Mucosa of gallbladder (tissue), 1 donor: ENCODE measurements at regions not wholly inside any gene's neighbourhood (a gene's known extent, or its start where the extent isn't known, plus 50 kb on each side); places are given as distances from the start of the nearest gene placed in this dataset.
"Not testable (repeated sequence)": the region's sequence is repeated elsewhere in the genome, so short reads cannot be mapped to it uniquely, and the experiment has no call there.

Experiments used
- DNase-seq: peaks from one replicate; pipeline ENCODE4 v3.0.0-alpha.2; 2020; ENCODE audit warnings: low spot score
- donor health status: DM: no; HTN: no; CAD: no.

- DNase-seq: no peak
Measured at GRCh38 chr7:55261386-55261770, 103.8 kb upstream of the LANCL2 start.

- not testable (repeated sequence) for DNase-seq
Measured at GRCh38 chr7:55265328-55265727, 99.8 kb upstream of the LANCL2 start.

- DNase-seq: no peak
Measured at GRCh38 chr7:55265836-55266642, 99.1 kb upstream of the LANCL2 start.

- no peak for DNase-seq
Measured at GRCh38 chr7:55271069-55271626, 94.0 kb upstream of the LANCL2 start.

GRCh38 chr7:55271661-55272060 lies 93.5 kb upstream of the LANCL2 start:
- DNase-seq: no peak

- DNase-seq: no peak
Measured at GRCh38 chr7:55272328-55272727, 92.8 kb upstream of the LANCL2 start.

GRCh38 chr7:55273186-55273980 lies 91.8 kb upstream of the LANCL2 start:
- no peak for DNase-seq

- DNase-seq: no peak
Measured at GRCh38 chr7:55274156-55274555, 91.0 kb upstream of the LANCL2 start.

- no peak for DNase-seq
Measured at GRCh38 chr7:55275291-55276200, 89.6 kb upstream of the LANCL2 start.

- no peak for DNase-seq
Measured at GRCh38 chr7:55276572-55277295, 88.4 kb upstream of the LANCL2 start.

- no peak for DNase-seq
Measured at GRCh38 chr7:55277916-55278315, 87.2 kb upstream of the LANCL2 start.

GRCh38 chr7:55278321-55278720 lies 86.8 kb upstream of the LANCL2 start:
- DNase-seq: no peak

GRCh38 chr7:55279080-55279845 lies 85.9 kb upstream of the LANCL2 start:
- DNase-seq: no peak

- peak; percentile 58 for DNase-seq
Measured at GRCh38 chr7:55280031-55280454, 85.1 kb upstream of the LANCL2 start.

GRCh38 chr7:55285665-55286064 lies 79.5 kb upstream of the LANCL2 start:
- DNase-seq: no peak

GRCh38 chr7:55286666-55287065 lies 78.5 kb upstream of the LANCL2 start:
- no peak for DNase-seq

GRCh38 chr7:55288070-55288824 lies 76.9 kb upstream of the LANCL2 start:
- DNase-seq: no peak

GRCh38 chr7:55296070-55296469 lies 69.1 kb upstream of the LANCL2 start:
- no peak for DNase-seq

GRCh38 chr7:55299273-55299967 lies 65.7 kb upstream of the LANCL2 start:
- DNase-seq: no peak
